ENCODE measurements at regions not wholly inside any gene's neighbourhood (a gene's known extent, or its start where the extent isn't known, plus 50 kb on each side); places are given as distances from the start of the nearest gene placed in this dataset.

DNA sequence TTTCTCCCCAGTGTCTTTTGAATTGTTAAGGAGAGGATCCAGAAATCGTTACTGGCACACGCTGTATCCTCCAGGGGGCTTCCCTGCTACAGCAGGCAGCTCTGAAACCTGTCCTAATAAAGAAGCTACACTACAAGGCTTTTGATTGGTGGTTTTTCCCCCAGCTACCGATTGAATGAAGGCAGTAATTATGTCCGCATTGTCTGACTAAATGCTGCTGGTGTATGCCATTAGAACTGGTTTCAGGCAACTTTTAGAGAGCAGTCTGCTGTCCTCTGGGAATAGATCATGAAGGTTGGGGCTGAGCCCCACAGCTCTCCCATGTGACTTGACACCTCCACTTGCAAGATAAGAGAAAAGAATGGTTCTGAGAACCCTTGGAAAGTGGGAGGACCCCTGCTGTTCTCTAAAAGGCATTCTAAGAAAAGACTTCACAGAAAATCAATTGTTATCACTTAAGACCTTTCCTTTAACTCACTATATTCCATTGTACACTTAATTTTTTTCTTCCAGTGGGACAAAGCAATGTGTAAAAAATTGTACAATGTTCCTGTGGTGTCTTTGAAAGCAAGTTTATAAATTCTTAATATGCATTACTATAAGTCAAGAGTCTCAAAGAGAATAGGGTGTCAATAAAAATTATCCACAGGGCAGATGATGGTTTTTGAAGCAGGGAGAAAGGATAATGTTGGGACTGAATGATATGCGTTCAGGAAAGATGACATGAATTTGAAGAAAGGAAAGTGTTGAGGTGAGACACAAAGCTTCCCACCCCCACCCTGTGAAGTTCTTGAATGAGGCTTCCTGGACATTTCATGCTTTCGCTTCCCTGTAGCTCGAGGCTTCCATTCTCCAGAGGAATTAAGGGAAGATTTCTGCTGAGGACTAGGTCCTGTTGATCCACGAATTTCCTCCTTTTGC is 53.0 kb upstream of the DAZL start:
- no peaks in the 10 kb centered on the region for H3K9me3 ChIP-seq (ENCODE audit: control insufficient read depth in 2 of 2, insufficient read depth in 1 of 2, low read length in 1 of 2)
- H3K27me3 ChIP-seq (ENCODE audit: control insufficient read depth in 2 of 2, insufficient read depth in 1 of 2, low read length in 1 of 2) = no peaks in the 10 kb centered on the region
- no peaks in the 10 kb centered on the region for H3K36me3 ChIP-seq (ENCODE audit: control insufficient read depth in 2 of 2, insufficient read depth in 2 of 2, low read length in 1 of 2)
- H3K27ac ChIP-seq (ENCODE audit: low read depth in 1 of 2, low read length in 1 of 2) = no peak overlapping the region
- DNase-seq (ENCODE audit: low read depth in 6 of 9, low spot score in 9 of 9) = no peak
- WGBS = 59% methylated on average over 8 of the region's 8 CpGs
- no peaks in the 10 kb centered on the region for H3K4me1 ChIP-seq (ENCODE audit: control insufficient read depth in 2 of 2, insufficient read depth in 2 of 2, low read length in 2 of 2)
- no peak overlapping the region for H3K4me3 ChIP-seq (ENCODE audit: low read length in 2 of 2)

GRCh38 chr3:16658925-16659793 is 53.9 kb upstream of the DAZL start:
- no peaks in the 10 kb centered on the region for H3K4me1 ChIP-seq (ENCODE audit: control insufficient read depth in 2 of 2, insufficient read depth in 2 of 2, low read length in 2 of 2)
- no peaks in the 10 kb centered on the region for H3K27me3 ChIP-seq (ENCODE audit: control insufficient read depth in 2 of 2, insufficient read depth in 1 of 2, low read length in 1 of 2)
- WGBS = 99% methylated on average over 3 of the region's 3 CpGs
- H3K27ac ChIP-seq (ENCODE audit: low read depth in 1 of 2, low read length in 1 of 2) = no peak overlapping the region
- H3K36me3 ChIP-seq (ENCODE audit: control insufficient read depth in 2 of 2, insufficient read depth in 2 of 2, low read length in 1 of 2) = no peaks in the 10 kb centered on the region
- no peaks in the 10 kb centered on the region for H3K9me3 ChIP-seq (ENCODE audit: control insufficient read depth in 2 of 2, insufficient read depth in 1 of 2, low read length in 1 of 2)
- no peak for DNase-seq (ENCODE audit: low read depth in 6 of 9, low spot score in 9 of 9)
- no peak overlapping the region for H3K4me3 ChIP-seq (ENCODE audit: low read length in 2 of 2)

GRCh38 chr3:16663854-16664712 is 58.9 kb upstream of the DAZL start:
- no peaks in the 10 kb centered on the region for H3K9me3 ChIP-seq (ENCODE audit: control insufficient read depth in 2 of 2, insufficient read depth in 1 of 2, low read length in 1 of 2)
- H3K4me3 ChIP-seq (ENCODE audit: low read length in 2 of 2) = no peak overlapping the region
- no peaks in the 10 kb centered on the region for H3K27me3 ChIP-seq (ENCODE audit: control insufficient read depth in 2 of 2, insufficient read depth in 1 of 2, low read length in 1 of 2)
- H3K36me3 ChIP-seq (ENCODE audit: control insufficient read depth in 2 of 2, insufficient read depth in 2 of 2, low read length in 1 of 2) = no peaks in the 10 kb centered on the region
- no peak overlapping the region for H3K27ac ChIP-seq (ENCODE audit: low read depth in 1 of 2, low read length in 1 of 2)
- no peaks in the 10 kb centered on the region for H3K4me1 ChIP-seq (ENCODE audit: control insufficient read depth in 2 of 2, insufficient read depth in 2 of 2, low read length in 2 of 2)
- 84% methylated on average over 8 of the region's 8 CpGs for WGBS
- DNase-seq (ENCODE audit: low read depth in 6 of 9, low spot score in 9 of 9) = no peak

GRCh38 chr3:16665282-16665741 is 60.1 kb upstream of the DAZL start:
- no peak for DNase-seq (ENCODE audit: low read depth in 6 of 9, low spot score in 9 of 9)
- Histone ChIP-seq H3K4me1 (ENCODE audit: control insufficient read depth in 2 of 2, insufficient read depth in 2 of 2, low read length in 2 of 2) (no peaks in the 10 kb centered on the region), H3K27ac (ENCODE audit: low read depth in 1 of 2, low read length in 1 of 2) (no peak overlapping the region), H3K36me3 (ENCODE audit: control insufficient read depth in 2 of 2, insufficient read depth in 2 of 2, low read length in 1 of 2) (no peaks in the 10 kb centered on the region), H3K4me3 (ENCODE audit: low read length in 2 of 2) (no peak overlapping the region), H3K27me3 (ENCODE audit: control insufficient read depth in 2 of 2, insufficient read depth in 1 of 2, low read length in 1 of 2) (no peaks in the 10 kb centered on the region), H3K9me3 (ENCODE audit: control insufficient read depth in 2 of 2, insufficient read depth in 1 of 2, low read length in 1 of 2) (no peaks in the 10 kb centered on the region)
- WGBS = 89% methylated on average over 6 of the region's 6 CpGs

DNA sequence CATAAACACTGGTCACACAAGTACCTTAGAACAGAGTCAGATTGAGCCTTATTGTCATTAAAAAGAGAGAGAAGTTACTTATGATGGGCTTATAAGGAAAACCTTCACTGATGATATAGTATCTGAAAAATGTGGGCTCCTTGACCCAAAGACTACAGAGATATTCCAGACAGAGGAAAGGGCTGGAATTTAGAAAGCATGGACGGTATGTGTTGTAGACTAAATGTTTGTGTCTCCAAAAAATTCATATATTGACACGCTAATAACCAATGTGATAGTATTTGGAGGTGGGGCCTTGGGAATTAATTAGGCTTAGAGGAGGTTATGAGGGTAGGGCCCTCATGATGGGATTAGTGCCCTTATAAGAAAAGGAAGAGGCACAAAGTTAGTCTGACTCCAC is 61.0 kb upstream of the DAZL start:
- 94% methylated on average over 2 of the region's 2 CpGs for WGBS

GRCh38 chr3:16667633-16668032 is 62.4 kb upstream of the DAZL start:
- no peaks in the 10 kb centered on the region for H3K27me3 ChIP-seq (ENCODE audit: control insufficient read depth in 2 of 2, insufficient read depth in 1 of 2, low read length in 1 of 2)
- H3K36me3 ChIP-seq (ENCODE audit: control insufficient read depth in 2 of 2, insufficient read depth in 2 of 2, low read length in 1 of 2) = no peaks in the 10 kb centered on the region
- H3K9me3 ChIP-seq (ENCODE audit: control insufficient read depth in 2 of 2, insufficient read depth in 1 of 2, low read length in 1 of 2) = no peaks in the 10 kb centered on the region
- no peak overlapping the region for H3K27ac ChIP-seq (ENCODE audit: low read depth in 1 of 2, low read length in 1 of 2)
- no peaks in the 10 kb centered on the region for H3K4me1 ChIP-seq (ENCODE audit: control insufficient read depth in 2 of 2, insufficient read depth in 2 of 2, low read length in 2 of 2)
- no peak for DNase-seq (ENCODE audit: low read depth in 6 of 9, low spot score in 9 of 9)
- no peak overlapping the region for H3K4me3 ChIP-seq (ENCODE audit: low read length in 2 of 2)
- WGBS = 81% methylated on average over 4 of the region's 4 CpGs

More for the DNA sequence above, 61.0 kb upstream of the DAZL start:
- H3K36me3 ChIP-seq (ENCODE audit: control insufficient read depth in 2 of 2, insufficient read depth in 2 of 2, low read length in 1 of 2) = no peaks in the 10 kb centered on the region
- no peaks in the 10 kb centered on the region for H3K27me3 ChIP-seq (ENCODE audit: control insufficient read depth in 2 of 2, insufficient read depth in 1 of 2, low read length in 1 of 2)
- H3K9me3 ChIP-seq (ENCODE audit: control insufficient read depth in 2 of 2, insufficient read depth in 1 of 2, low read length in 1 of 2) = no peaks in the 10 kb centered on the region
- no peak for DNase-seq (ENCODE audit: low read depth in 6 of 9, low spot score in 9 of 9)
- no peak overlapping the region for H3K4me3 ChIP-seq (ENCODE audit: low read length in 2 of 2)
- H3K27ac ChIP-seq (ENCODE audit: low read depth in 1 of 2, low read length in 1 of 2) = no peak overlapping the region
- no peaks in the 10 kb centered on the region for H3K4me1 ChIP-seq (ENCODE audit: control insufficient read depth in 2 of 2, insufficient read depth in 2 of 2, low read length in 2 of 2)

DNA sequence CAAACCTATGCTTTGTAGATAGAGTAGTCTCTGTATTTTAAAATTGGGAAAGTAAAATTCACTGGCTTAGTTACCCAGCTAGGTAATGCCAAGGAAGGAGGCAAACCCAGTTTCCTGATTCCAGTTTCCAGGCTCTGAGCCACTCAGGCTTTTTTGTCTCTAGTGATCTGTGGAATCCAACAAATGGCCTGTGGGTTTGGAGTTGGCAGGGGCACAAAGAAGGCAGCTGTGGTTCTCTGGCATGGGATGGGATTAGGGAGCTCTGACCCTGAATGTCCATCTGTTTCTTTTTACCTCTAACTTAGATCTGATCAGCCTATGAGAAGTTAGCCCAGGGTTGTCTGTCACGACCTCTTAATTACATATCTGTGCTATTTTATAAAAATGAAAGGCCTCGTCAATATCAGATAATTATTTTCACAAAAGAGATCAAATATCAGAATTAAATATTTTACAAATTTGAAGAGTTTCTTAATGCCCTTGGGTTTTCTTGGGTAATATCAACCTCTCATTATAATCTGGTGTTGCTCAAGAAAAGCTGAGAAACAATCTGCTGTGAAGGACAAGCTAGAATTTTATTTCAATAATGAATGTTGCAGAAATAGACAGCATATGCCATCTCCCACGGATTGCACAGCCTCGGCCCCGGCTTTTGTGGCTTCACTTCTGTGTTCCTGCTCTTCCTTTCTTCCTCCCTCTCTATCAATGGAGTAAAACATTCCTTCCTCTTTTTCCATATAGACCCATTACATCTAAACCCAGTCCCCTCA is 63.7 kb upstream of the DAZL start:
- no peak overlapping the region for H3K4me3 ChIP-seq (ENCODE audit: low read length in 2 of 2)
- no peak for DNase-seq (ENCODE audit: low read depth in 6 of 9, low spot score in 9 of 9)
- H3K27ac ChIP-seq (ENCODE audit: low read depth in 1 of 2, low read length in 1 of 2) = no peak overlapping the region
- H3K9me3 ChIP-seq (ENCODE audit: control insufficient read depth in 2 of 2, insufficient read depth in 1 of 2, low read length in 1 of 2) = no peaks in the 10 kb centered on the region
- no peaks in the 10 kb centered on the region for H3K27me3 ChIP-seq (ENCODE audit: control insufficient read depth in 2 of 2, insufficient read depth in 1 of 2, low read length in 1 of 2)
- H3K4me1 ChIP-seq (ENCODE audit: control insufficient read depth in 2 of 2, insufficient read depth in 2 of 2, low read length in 2 of 2) = no peaks in the 10 kb centered on the region
- H3K36me3 ChIP-seq (ENCODE audit: control insufficient read depth in 2 of 2, insufficient read depth in 2 of 2, low read length in 1 of 2) = no peaks in the 10 kb centered on the region
- 97% methylated on average over 5 of the region's 5 CpGs for WGBS

DNA sequence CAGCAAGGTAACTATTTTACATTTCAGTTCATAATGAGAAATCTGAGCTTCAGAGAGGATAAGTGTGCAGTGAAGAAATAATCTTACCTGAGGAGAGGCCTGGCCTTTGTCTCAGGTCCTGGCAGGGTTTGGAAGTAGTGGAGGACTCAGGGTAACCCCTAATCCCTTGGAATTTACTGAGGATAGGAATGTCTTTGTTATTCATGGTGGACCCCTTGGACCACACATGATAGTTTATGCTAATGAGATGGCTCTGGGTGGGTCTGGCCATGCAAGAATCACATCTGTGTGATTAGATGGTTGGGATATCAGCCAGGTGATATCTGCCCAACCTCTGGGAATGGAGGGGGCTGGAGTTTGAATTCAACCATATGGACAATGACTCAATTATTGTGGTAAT is 65.0 kb upstream of the DAZL start:
- Histone ChIP-seq H3K27me3 (ENCODE audit: control insufficient read depth in 2 of 2, insufficient read depth in 1 of 2, low read length in 1 of 2) (no peaks in the 10 kb centered on the region), H3K4me3 (ENCODE audit: low read length in 2 of 2) (no peak overlapping the region), H3K9me3 (ENCODE audit: control insufficient read depth in 2 of 2, insufficient read depth in 1 of 2, low read length in 1 of 2) (no peaks in the 10 kb centered on the region), H3K36me3 (ENCODE audit: control insufficient read depth in 2 of 2, insufficient read depth in 2 of 2, low read length in 1 of 2) (no peaks in the 10 kb centered on the region), H3K4me1 (ENCODE audit: control insufficient read depth in 2 of 2, insufficient read depth in 2 of 2, low read length in 2 of 2) (no peaks in the 10 kb centered on the region), H3K27ac (ENCODE audit: low read depth in 1 of 2, low read length in 1 of 2) (no peak overlapping the region)
- no peak for DNase-seq (ENCODE audit: low read depth in 6 of 9, low spot score in 9 of 9)
